Thyroid gland (tissue), 4 donors: ENCODE measurements at regions not wholly inside any gene's neighbourhood (a gene's known extent, or its start where the extent isn't known, plus 50 kb on each side); places are given as distances from the start of the nearest gene placed in this dataset.

Experiments
- DNase-seq, 2 donors: peaks; one replicate each; pipeline ENCODE4 v3.0.0-alpha.2; 2019
- H3K27ac ChIP-seq, 3 donors: fragments of 200-600 bp; sonication (generic); 1 replicate in 2 of 3; 2 replicates in 1 of 3; pipeline ENCODE4 v1.5.1; 2016 to 2019; ENCODE audit warnings: mild to moderate bottlenecking in 1 of 3, moderate library complexity in 1 of 3
- H3K27me3 ChIP-seq: fragments of 200-600 bp; sonication (generic); one replicate; pipeline ENCODE4 v1.5.1; 2019
- H3K36me3 ChIP-seq, 2 donors: fragments of 200-600 bp; sonication (generic); one replicate each; pipeline ENCODE4 v1.5.1; 2016 to 2019
- H3K4me1 ChIP-seq, 2 donors: fragments of 200-600 bp; sonication (generic); one replicate each; pipeline ENCODE4 v1.5.1; 2017 to 2019
- H3K4me3 ChIP-seq, 3 donors: fragments of 200-600 bp; sonication (generic); replicated peaks in 1 of 3; 1 replicate in 2 of 3; 2 replicates in 1 of 3; pipeline ENCODE4 v1.5.1; 2016; ENCODE audit warnings: mild to moderate bottlenecking in 1 of 3
- H3K9me3 ChIP-seq: fragments of 200-600 bp; sonication (generic); one replicate; pipeline ENCODE4 v1.5.1; 2017
- POLR2A ChIP-seq, 2 donors: fragments of 450-650 bp; IDR thresholded peaks; one replicate each; pipeline ENCODE4 v1.6.1; 2017; ENCODE audit warnings: antibody characterized with exemption in 2 of 2, mild to moderate bottlenecking in 2 of 2, moderate library complexity in 1 of 2
- WGBS, 2 donors: methylation state at CpG; one replicate each; pipeline ENCODE4 v1.1.5; 2017; 5-methylcytosine and 5-hydroxymethylcytosine counted together
- intact Hi-C: fragments of 100-400 bp; cut with DNase I; formaldehyde crosslinking; loops from one replicate; pipeline ENCODE4 v1.15.1; 2023
- TF ChIP-seq, protein P1 (sequence below), 6 experiments: fragments of 200-600 bp in 3 of 6; fragments of 450-650 bp in 3 of 6; sonication (generic) in 3 of 6; IDR thresholded peaks; one replicate each; pipeline ENCODE4 v1.5.1; 2016 to 2019; ENCODE audit warnings: antibody characterized with exemption in 6 of 6, mild to moderate bottlenecking in 2 of 6, inconsistent platforms in 1 of 6, moderate library complexity in 1 of 6

DNA sequence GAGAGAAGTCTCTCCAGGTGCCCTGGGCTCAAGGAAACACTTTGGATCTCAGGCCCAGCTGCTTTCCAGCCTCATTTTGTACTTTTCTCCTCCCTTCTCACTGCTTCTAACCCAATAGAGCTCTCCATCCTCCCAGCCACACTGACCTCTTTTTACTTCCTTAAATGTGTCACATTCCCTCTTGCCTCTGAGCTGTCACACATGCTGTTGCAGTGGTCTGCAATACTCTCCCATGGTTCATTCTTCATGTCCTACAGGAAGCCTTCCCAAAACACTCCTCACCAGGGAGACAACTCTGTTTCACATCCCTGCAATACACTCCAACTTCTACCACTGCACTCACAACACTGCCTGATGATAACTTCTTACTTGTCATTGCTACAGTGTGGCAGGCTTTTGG, 242.1 kb upstream of the DYNLRB2 start:
- no peak for TF ChIP-seq POLR2A (IDR thresholded peaks at IDR 0.05)
- TF ChIP-seq, protein P1, sequence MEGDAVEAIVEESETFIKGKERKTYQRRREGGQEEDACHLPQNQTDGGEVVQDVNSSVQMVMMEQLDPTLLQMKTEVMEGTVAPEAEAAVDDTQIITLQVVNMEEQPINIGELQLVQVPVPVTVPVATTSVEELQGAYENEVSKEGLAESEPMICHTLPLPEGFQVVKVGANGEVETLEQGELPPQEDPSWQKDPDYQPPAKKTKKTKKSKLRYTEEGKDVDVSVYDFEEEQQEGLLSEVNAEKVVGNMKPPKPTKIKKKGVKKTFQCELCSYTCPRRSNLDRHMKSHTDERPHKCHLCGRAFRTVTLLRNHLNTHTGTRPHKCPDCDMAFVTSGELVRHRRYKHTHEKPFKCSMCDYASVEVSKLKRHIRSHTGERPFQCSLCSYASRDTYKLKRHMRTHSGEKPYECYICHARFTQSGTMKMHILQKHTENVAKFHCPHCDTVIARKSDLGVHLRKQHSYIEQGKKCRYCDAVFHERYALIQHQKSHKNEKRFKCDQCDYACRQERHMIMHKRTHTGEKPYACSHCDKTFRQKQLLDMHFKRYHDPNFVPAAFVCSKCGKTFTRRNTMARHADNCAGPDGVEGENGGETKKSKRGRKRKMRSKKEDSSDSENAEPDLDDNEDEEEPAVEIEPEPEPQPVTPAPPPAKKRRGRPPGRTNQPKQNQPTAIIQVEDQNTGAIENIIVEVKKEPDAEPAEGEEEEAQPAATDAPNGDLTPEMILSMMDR (IDR thresholded peaks at IDR 0.05) = no peak
- Histone ChIP-seq H3K4me3 (no peak overlapping the region), H3K9me3 (no peaks in the 10 kb centered on the region), H3K27ac (no peak overlapping the region), H3K27me3 (no peaks in the 10 kb centered on the region), H3K4me1 (no peaks in the 10 kb centered on the region), H3K36me3 (no peaks in the 10 kb centered on the region)
- no peak for DNase-seq
- intact Hi-C loops = no loop called here

DNA sequence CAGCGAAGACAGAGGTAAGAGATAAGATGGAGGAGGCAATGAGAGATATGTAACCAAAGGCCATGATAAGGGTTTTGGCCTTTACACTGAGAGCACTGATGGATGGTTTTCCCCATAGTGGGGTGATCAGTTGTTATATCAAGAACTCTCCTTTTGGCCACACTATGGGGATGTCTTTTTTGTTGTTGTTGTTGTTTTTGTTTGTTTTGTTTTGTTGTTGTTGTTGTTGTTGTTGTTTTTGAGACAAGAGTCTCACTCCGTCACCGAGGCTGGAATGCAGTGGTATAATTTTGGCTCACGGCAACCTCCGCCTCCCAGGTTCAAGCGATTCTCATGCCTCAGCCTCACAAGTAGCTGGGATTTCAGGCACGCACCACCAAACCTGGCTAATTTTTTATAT, 244.8 kb upstream of the DYNLRB2 start:
- no peaks in the 10 kb centered on the region for H3K4me1 ChIP-seq
- no peak for DNase-seq
- H3K27ac ChIP-seq = no peak overlapping the region
- WGBS, 2 donors = 94 to 99% methylated on average over 7 of the region's 7 CpGs
- intact Hi-C loops = no loop called here
- TF ChIP-seq POLR2A (IDR thresholded peaks at IDR 0.05) = no peak
- TF ChIP-seq, protein P1 (IDR thresholded peaks at IDR 0.05) = no peak
- no peaks in the 10 kb centered on the region for H3K9me3 ChIP-seq
- H3K4me3 ChIP-seq = no peak overlapping the region
- no peaks in the 10 kb centered on the region for H3K36me3 ChIP-seq
- H3K27me3 ChIP-seq = no peaks in the 10 kb centered on the region

DNA sequence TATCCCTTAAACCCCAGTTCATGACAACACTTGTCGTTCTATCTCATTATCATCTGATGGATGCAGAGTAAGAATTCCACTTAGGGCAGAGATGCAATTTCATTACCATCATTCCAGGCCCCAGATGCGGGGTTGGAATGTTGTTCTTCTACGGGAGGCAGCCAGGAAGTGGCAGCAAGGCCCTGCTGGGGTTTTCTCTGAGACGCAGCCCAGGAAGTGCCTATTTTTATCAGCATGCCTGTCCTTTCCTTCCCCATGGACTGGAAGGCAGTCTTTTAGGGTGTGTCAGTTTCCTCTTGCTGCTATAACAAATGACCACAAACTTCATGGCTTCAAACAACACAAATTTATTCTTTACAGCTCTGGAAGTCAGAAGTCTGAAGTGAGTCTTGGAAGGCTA, 246.6 kb upstream of the DYNLRB2 start:
- 84 to 87% methylated on average over 4 of the region's 4 CpGs for WGBS, 2 donors
- no peaks in the 10 kb centered on the region for H3K9me3 ChIP-seq
- no peak for TF ChIP-seq POLR2A (IDR thresholded peaks at IDR 0.05)
- TF ChIP-seq, protein P1 (IDR thresholded peaks at IDR 0.05) = no peak
- no peaks in the 10 kb centered on the region for H3K36me3 ChIP-seq
- H3K4me3 ChIP-seq = no peak overlapping the region
- intact Hi-C loops = no loop called here
- H3K4me1 ChIP-seq = no peaks in the 10 kb centered on the region
- no peak for DNase-seq
- H3K27ac ChIP-seq = no peak overlapping the region
- H3K27me3 ChIP-seq = no peaks in the 10 kb centered on the region

DNA sequence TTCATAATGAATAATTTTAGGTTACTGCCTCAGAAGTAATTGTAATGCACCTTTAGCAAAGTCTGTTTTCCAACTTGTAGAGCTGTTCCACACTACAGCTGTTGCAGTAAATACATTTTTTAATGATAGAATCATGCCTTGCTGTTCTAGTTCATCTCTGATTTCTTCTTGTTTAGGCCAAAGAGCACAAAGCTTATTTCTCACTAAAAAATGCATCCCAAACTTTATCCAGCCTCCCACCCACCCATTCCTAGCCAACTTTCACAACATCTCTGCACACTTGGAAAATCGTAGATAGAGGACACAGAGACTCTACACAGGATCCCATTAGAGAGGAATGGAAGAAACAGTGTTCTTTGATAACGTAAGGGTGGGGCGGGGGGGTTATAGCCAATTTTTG, 252.2 kb upstream of the DYNLRB2 start:
- H3K4me3 ChIP-seq = no peak overlapping the region
- H3K4me1 ChIP-seq = no peaks in the 10 kb centered on the region
- intact Hi-C loops = no loop called here
- no peak overlapping the region for H3K27ac ChIP-seq
- TF ChIP-seq POLR2A (IDR thresholded peaks at IDR 0.05) = no peak
- TF ChIP-seq, protein P1 (IDR thresholded peaks at IDR 0.05) = no peak
- 81 to 89% methylated on average over 3 of the region's 3 CpGs for WGBS, 2 donors
- no peak for DNase-seq
- H3K27me3 ChIP-seq = no peaks in the 10 kb centered on the region
- no peaks in the 10 kb centered on the region for H3K9me3 ChIP-seq
- H3K36me3 ChIP-seq = no peaks in the 10 kb centered on the region

DNA sequence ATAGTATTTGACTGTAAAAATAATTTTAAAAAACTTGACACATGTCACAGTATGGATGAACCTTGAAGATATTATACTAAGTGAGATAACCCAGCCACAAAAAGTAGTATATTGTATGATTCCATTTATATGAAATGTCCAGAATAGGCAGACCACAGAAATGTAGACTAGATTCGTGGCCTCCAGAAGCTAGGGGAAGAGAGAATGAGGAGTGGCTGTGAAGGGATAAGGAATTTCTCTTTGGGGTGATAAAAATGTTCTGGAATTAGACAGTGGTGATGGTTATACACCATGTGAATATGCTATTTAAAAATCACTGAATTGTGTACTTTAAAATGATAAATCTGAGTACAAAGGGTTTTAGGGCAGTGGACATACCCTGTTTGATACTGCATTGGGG, 253.1 kb upstream of the DYNLRB2 start:
- intact Hi-C loops = no loop called here
- Histone ChIP-seq H3K4me1 (no peaks in the 10 kb centered on the region), H3K27ac (no peak overlapping the region), H3K4me3 (no peak overlapping the region), H3K9me3 (no peaks in the 10 kb centered on the region), H3K27me3 (no peaks in the 10 kb centered on the region), H3K36me3 (no peaks in the 10 kb centered on the region)
- TF ChIP-seq, protein P1 (IDR thresholded peaks at IDR 0.05) = no peak
- no peak for TF ChIP-seq POLR2A (IDR thresholded peaks at IDR 0.05)
- WGBS, 2 donors = 67 to 86% methylated on average over 1 of the region's 1 CpG
- DNase-seq = no peak
